Endothelial cell of umbilical vein (primary cell): ENCODE measurements at regions not wholly inside any gene's neighbourhood (a gene's known extent, or its start where the extent isn't known, plus 50 kb on each side); places are given as distances from the start of the nearest gene placed in this dataset.

Experiments
- BruUV-seq: library from RNA; stranded (reverse); fragments of 400-500 nt; replicated peaks from 2 replicates; lab custom pipeline; 2021; lab: Mats Ljungman, UMichigan
- CTCF ChIA-PET: fragments of 300-600, 350-600 bp; sonication (Branson Sonifier 250); formaldehyde crosslinking; loops from one replicate; lab custom pipeline; 2021; ENCODE audit warnings: antibody characterized with exemption, inconsistent platforms; lab: Charles Lee
- POLR2A ChIA-PET: fragments of 300-600, 350-600 bp; sonication (Branson Sonifier 250); formaldehyde crosslinking; loops from one replicate; lab custom pipeline; 2021; ENCODE audit warnings: antibody characterized with exemption, inconsistent platforms; lab: Charles Lee
- DNase-seq: peaks from one replicate; pipeline ENCODE4 v3.0.0-alpha.2; 2011; ENCODE audit warnings: low read depth, low spot score
- FAIRE-seq: peaks from 2 replicates; lab custom pipeline; 2011; peaks lifted over from hg19 to GRCh38; lab: Jason Lieb, UNC
- H2AFZ ChIP-seq: 2 replicates; pipeline ENCODE4 v1.6.0; 2012; ENCODE audit warnings: low read depth, low read length, control low read depth, inconsistent platforms
- H3K27ac ChIP-seq: 2 replicates; pipeline ENCODE4 v1.5.1; 2011; ENCODE audit warnings: low read depth, mild to moderate bottlenecking, control low read depth, low read length, moderate library complexity; ENCODE audit not compliant: insufficient read depth
- H3K27me3 ChIP-seq, 2 experiments: 2 replicates each; pipeline versions ENCODE4 v1.6.0 to v1.6.1; 2011; ENCODE audit warnings: low read length in 2 of 2, mixed read lengths in 1 of 2; ENCODE audit not compliant: control insufficient read depth in 2 of 2, insufficient read depth in 2 of 2
- H3K36me3 ChIP-seq, 2 experiments: 2 replicates in 1 of 2; 3 replicates in 1 of 2; pipeline ENCODE4 v1.5.1; 2011; ENCODE audit warnings: low read length in 2 of 2, mild to moderate bottlenecking in 1 of 2, moderate library complexity in 1 of 2; ENCODE audit not compliant: control insufficient read depth in 2 of 2, insufficient read depth in 2 of 2; ENCODE audit errors: extremely low read depth in 1 of 2
- H3K4me1 ChIP-seq: 3 replicates; pipeline ENCODE4 v1.5.1; 2011; ENCODE audit warnings: mild to moderate bottlenecking, low read length; ENCODE audit not compliant: control insufficient read depth, insufficient read depth; ENCODE audit errors: extremely low read depth
- H3K4me2 ChIP-seq: 2 replicates; pipeline ENCODE4 v1.6.1; 2011; ENCODE audit warnings: low read length, control low read depth, mixed read lengths; ENCODE audit not compliant: insufficient read depth
- H3K4me3 ChIP-seq, 3 experiments: fragments of 200-600 bp in 1 of 3; sonication (generic), shearing (Covaris generic) in 1 of 3; replicated peaks in 1 of 3; 2 replicates each; pipeline ENCODE4 v1.5.1; 2011 to 2016; ENCODE audit warnings: control low read depth in 3 of 3, low read length in 3 of 3, mild to moderate bottlenecking in 2 of 3, inconsistent platforms in 1 of 3, low read depth in 1 of 3, moderate library complexity in 1 of 3; ENCODE audit not compliant: insufficient read depth in 1 of 3
- H3K79me2 ChIP-seq: 2 replicates; pipeline ENCODE4 v1.6.0; 2012; ENCODE audit warnings: low read length, inconsistent platforms; ENCODE audit not compliant: control insufficient read depth, insufficient read depth
- H3K9ac ChIP-seq: replicated peaks from 2 replicates; pipeline ENCODE3; 2011; ENCODE audit warnings: low read length, control low read depth; ENCODE audit not compliant: insufficient read depth; ENCODE audit errors: extremely low read depth
- H3K9me1 ChIP-seq: replicated peaks from 3 replicates; pipeline ENCODE4 v1.6.0; 2011; ENCODE audit warnings: mild to moderate bottlenecking, low read length; ENCODE audit not compliant: control insufficient read depth, insufficient read depth; ENCODE audit errors: extremely low read depth
- H3K9me3 ChIP-seq: replicated peaks from 2 replicates; pipeline ENCODE4 v1.5.1; 2012; ENCODE audit warnings: low read length, inconsistent platforms; ENCODE audit not compliant: control insufficient read depth, insufficient read depth
- H4K20me1 ChIP-seq: replicated peaks from 2 replicates; pipeline ENCODE3; 2011; ENCODE audit warnings: mild to moderate bottlenecking, low read length; ENCODE audit not compliant: control insufficient read depth, insufficient read depth; ENCODE audit errors: extremely low read depth
- EZH2 ChIP-seq: IDR thresholded peaks from 2 replicates; pipeline ENCODE4 v1.6.1; 2012; ENCODE audit warnings: borderline replicate concordance, low read depth, mild to moderate bottlenecking, moderate library complexity, low read length, inconsistent platforms; ENCODE audit not compliant: severe bottlenecking
- FOS ChIP-seq: IDR thresholded peaks from 2 replicates; pipeline ENCODE4 v1.6.1; 2011; ENCODE audit warnings: mild to moderate bottlenecking, low read length, moderate library complexity, borderline replicate concordance; ENCODE audit not compliant: insufficient read depth
- GATA2 ChIP-seq: IDR thresholded peaks from 2 replicates; pipeline ENCODE4 v1.7.0; 2011; ENCODE audit warnings: low read depth, mild to moderate bottlenecking, moderate library complexity, mixed read lengths, low read length; ENCODE audit not compliant: insufficient read length, insufficient read depth
- JUN ChIP-seq: IDR thresholded peaks from 2 replicates; pipeline ENCODE4 v1.6.1; 2011; ENCODE audit warnings: borderline replicate concordance, low read depth; ENCODE audit not compliant: insufficient read length, insufficient read depth
- MYC ChIP-seq: IDR thresholded peaks from one replicate; pipeline ENCODE4 v1.6.1; 2011; ENCODE audit warnings: mild to moderate bottlenecking, low read depth, low read length
- POLR2A ChIP-seq: IDR thresholded peaks from 2 replicates; pipeline ENCODE4 v1.6.1; 2012; ENCODE audit warnings: low read depth, mild to moderate bottlenecking, control low read depth, low read length
- POLR2AphosphoS5 ChIP-seq: IDR thresholded peaks from 2 replicates; pipeline ENCODE4 v1.6.1; 2012; ENCODE audit warnings: low read depth, mild to moderate bottlenecking, control low read depth, low read length, moderate library complexity; ENCODE audit not compliant: insufficient read depth
- dilution Hi-C: fragments of 300-500 bp; cut with MboI; formaldehyde crosslinking; loops from one replicate; pipeline ENCODE4 v1.15.0; 2019; ENCODE audit warnings: low sequenced_read_pairs; ENCODE audit not compliant: extremely low pct_ligation_motif_present
- intact Hi-C: fragments of 100-400 bp; cut with micrococcal nuclease; formaldehyde crosslinking; loops from one replicate; pipeline ENCODE4 v1.10.0; 2022
- TF ChIP-seq, protein P1 (sequence below): IDR thresholded peaks from 2 replicates; pipeline ENCODE4 v1.6.1; 2011; ENCODE audit not compliant: insufficient read depth, insufficient read length
- TF ChIP-seq, protein P2 (sequence below), 2 donors: IDR thresholded peaks; 1 replicate in 1 of 2; 2 replicates in 1 of 2; pipeline ENCODE4 v1.5.1; 2011; ENCODE audit warnings: low read length in 2 of 2, mild to moderate bottlenecking in 2 of 2, moderate library complexity in 2 of 2, control low read depth in 1 of 2, inconsistent platforms in 1 of 2, low read depth in 1 of 2; ENCODE audit not compliant: insufficient read depth in 1 of 2; ENCODE audit errors: extremely low read depth in 1 of 2

DNA sequence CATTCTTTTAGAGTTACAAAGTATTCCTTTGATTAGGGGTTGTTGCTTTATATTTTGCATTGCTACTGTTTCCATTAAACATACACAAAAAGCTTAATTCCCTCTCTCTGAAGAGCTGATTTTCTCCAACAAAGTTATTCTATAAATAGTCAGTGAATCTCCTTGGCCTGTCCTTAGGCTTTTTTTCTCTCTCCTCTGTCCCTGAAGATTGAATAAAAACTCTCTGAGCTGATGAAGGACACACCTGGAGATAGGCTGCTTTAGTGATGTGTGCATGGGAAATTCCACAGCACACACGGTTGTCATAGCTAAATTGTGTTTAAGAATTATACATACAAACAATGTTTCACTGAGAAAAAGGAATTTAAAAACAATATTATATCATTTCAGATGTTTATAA is 90.5 kb upstream of the TMEM106B start:
- CTCF ChIA-PET, result interaction anchor here (1.2 kb wide), 1 partner anchor 8 kb away, joined by 4 read pairs; no protein-coding TSS in a partner anchor
- no peak for FAIRE-seq
- Histone ChIP-seq H4K20me1 (no peaks in the 10 kb centered on the region), H3K9ac (no peak overlapping the region), H2AFZ (no peak overlapping the region), H3K9me3 (no peaks in the 10 kb centered on the region), H3K4me2 (no peak overlapping the region), H3K4me1 (no peaks in the 10 kb centered on the region), H3K36me3 (no peaks in the 10 kb centered on the region), H3K27ac (no peak overlapping the region), H3K9me1 (no peaks in the 10 kb centered on the region), H3K4me3 (no peak overlapping the region), H3K79me2 (no peaks in the 10 kb centered on the region), H3K27me3 (peaks cover 0 to 7% of the 10 kb centered on the region in 2 experiments)
- dilution Hi-C loops (no loop called here), intact Hi-C loops (no loop called here)
- no peak for DNase-seq
- BruUV-seq, result no TSS peak
- POLR2A ChIA-PET, result no interaction called here
- TF ChIP-seq MYC (no peak), GATA2 (no peak), POLR2A (no peak), EZH2 (no peak), POLR2AphosphoS5 (no peak), JUN (no peak), FOS (no peak)
- TF ChIP-seq, protein P1, sequence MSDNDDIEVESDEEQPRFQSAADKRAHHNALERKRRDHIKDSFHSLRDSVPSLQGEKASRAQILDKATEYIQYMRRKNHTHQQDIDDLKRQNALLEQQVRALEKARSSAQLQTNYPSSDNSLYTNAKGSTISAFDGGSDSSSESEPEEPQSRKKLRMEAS, result no peak
- TF ChIP-seq, protein P2, sequence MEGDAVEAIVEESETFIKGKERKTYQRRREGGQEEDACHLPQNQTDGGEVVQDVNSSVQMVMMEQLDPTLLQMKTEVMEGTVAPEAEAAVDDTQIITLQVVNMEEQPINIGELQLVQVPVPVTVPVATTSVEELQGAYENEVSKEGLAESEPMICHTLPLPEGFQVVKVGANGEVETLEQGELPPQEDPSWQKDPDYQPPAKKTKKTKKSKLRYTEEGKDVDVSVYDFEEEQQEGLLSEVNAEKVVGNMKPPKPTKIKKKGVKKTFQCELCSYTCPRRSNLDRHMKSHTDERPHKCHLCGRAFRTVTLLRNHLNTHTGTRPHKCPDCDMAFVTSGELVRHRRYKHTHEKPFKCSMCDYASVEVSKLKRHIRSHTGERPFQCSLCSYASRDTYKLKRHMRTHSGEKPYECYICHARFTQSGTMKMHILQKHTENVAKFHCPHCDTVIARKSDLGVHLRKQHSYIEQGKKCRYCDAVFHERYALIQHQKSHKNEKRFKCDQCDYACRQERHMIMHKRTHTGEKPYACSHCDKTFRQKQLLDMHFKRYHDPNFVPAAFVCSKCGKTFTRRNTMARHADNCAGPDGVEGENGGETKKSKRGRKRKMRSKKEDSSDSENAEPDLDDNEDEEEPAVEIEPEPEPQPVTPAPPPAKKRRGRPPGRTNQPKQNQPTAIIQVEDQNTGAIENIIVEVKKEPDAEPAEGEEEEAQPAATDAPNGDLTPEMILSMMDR (IDR thresholded peaks at IDR 0.05; ENCODE audit: extremely low read depth in 1 of 2, insufficient read depth in 1 of 2, low read depth in 1 of 2, low read length in 2 of 2), result no peak
